A673 (cell line): ENCODE measurements at regions not wholly inside any gene's neighbourhood (a gene's known extent, or its start where the extent isn't known, plus 50 kb on each side); places are given as distances from the start of the nearest gene placed in this dataset.

Source experiments
- BruUV-seq: library from RNA; stranded (reverse); fragments of 400-500 nt; replicated peaks from 2 replicates; lab custom pipeline; 2021; lab: Mats Ljungman, UMichigan
- CTCF ChIA-PET: fragments of 300-600 bp; sonication (Branson Sonifier 250); formaldehyde crosslinking; loops from one replicate; lab custom pipeline; 2022; ENCODE audit warnings: antibody characterized with exemption; lab: Charles Lee
- POLR2A ChIA-PET: fragments of 300-600 bp; sonication (Branson Sonifier 250); formaldehyde crosslinking; loops from one replicate; lab custom pipeline; 2022; ENCODE audit warnings: antibody characterized with exemption; ENCODE audit not compliant: low non-redundant PET; lab: Charles Lee
- DNase-seq: peaks from one replicate; pipeline ENCODE4 v3.0.0-alpha.2; 2015; ENCODE audit warnings: low spot score
- H3K27ac ChIP-seq: fragments of 200-600 bp; sonication (generic); 2 replicates; pipeline ENCODE4 v1.5.1; 2016; ENCODE audit warnings: mixed run types, low read depth, mild to moderate bottlenecking, mixed read lengths, antibody characterized with exemption, low read length; ENCODE audit not compliant: poor library complexity, severe bottlenecking
- H3K27me3 ChIP-seq: fragments of 200-600 bp; sonication (generic); replicated peaks from 2 replicates; pipeline ENCODE4 v1.6.1; 2017; ENCODE audit warnings: mixed run types, low read depth, mild to moderate bottlenecking, mixed read lengths, antibody characterized with exemption, low read length; ENCODE audit not compliant: insufficient read depth, poor library complexity
- H3K36me3 ChIP-seq: fragments of 200-600 bp; sonication (generic); 2 replicates; pipeline ENCODE4 v1.6.1; 2016; ENCODE audit warnings: mixed run types, mild to moderate bottlenecking, mixed read lengths, antibody characterized with exemption, low read length; ENCODE audit not compliant: insufficient read depth, poor library complexity, severe bottlenecking
- H3K4me1 ChIP-seq: fragments of 200-600 bp; sonication (generic); 2 replicates; pipeline ENCODE4 v1.6.1; 2017; ENCODE audit warnings: mixed run types, mild to moderate bottlenecking, mixed read lengths, antibody characterized with exemption, low read length; ENCODE audit not compliant: insufficient read depth, poor library complexity, severe bottlenecking
- H3K4me3 ChIP-seq: fragments of 200-600 bp; sonication (generic); 2 replicates; pipeline ENCODE4 v1.5.1; 2016; ENCODE audit warnings: low read depth, mixed run types, mild to moderate bottlenecking, mixed read lengths, low read length; ENCODE audit not compliant: poor library complexity, severe bottlenecking
- H3K9me3 ChIP-seq: fragments of 200-600 bp; sonication (generic); 2 replicates; pipeline ENCODE4 v1.6.1; 2016; ENCODE audit warnings: mixed run types, low read depth, mild to moderate bottlenecking, mixed read lengths, antibody characterized with exemption, low read length; ENCODE audit not compliant: poor library complexity, severe bottlenecking
- EZH2 ChIP-seq: fragments of 200-600 bp; sonication (generic); IDR thresholded peaks from 2 replicates; pipeline ENCODE4 v1.6.1; 2017; ENCODE audit warnings: borderline replicate concordance, low read depth, mild to moderate bottlenecking, mixed read lengths, antibody characterized with exemption, low read length; ENCODE audit not compliant: poor library complexity, severe bottlenecking
- intact Hi-C: fragments of 100-400 bp; cut with micrococcal nuclease; formaldehyde crosslinking; loops from one replicate; pipeline ENCODE4 v1.10.0; 2022; ENCODE audit not compliant: unreplicated experiment
- TF ChIP-seq, protein P1 (sequence below): fragments of 300-800, 200-600 bp; sonication (generic); conservative IDR thresholded peaks from 2 replicates; pipeline ENCODE4 v1.5.1; 2017; ENCODE audit warnings: low read depth, mild to moderate bottlenecking, antibody characterized with exemption, low read length, moderate library complexity, mixed read lengths

DNA sequence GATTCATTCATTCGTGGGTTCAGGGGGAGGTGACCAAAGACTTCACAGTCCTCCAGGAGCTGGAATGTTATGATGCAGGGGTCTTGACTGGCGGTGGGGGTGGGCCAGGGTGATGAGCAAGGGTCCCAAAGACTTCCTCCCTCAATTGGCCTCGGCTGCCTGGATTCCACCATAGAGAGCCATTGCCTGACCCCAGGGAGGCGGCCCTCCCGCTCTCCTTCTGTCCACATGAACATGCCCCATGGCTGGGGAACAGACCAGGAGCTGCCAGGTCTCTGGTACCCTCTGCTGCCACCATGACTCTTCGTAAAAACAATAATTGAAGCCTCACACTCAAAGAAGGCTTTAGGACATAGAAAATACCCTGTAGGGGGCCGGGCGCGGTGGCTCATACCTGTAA is 102.5 kb upstream of the CASZ1 start:
- POLR2A ChIA-PET: no interaction called here
- Histone ChIP-seq H3K4me3 (no peak overlapping the region), H3K27ac (no peak overlapping the region), H3K36me3 (no peaks in the 10 kb centered on the region), H3K9me3 (no peaks in the 10 kb centered on the region), H3K4me1 (peaks cover 17% of the 10 kb centered on the region), H3K27me3 (no peaks in the 10 kb centered on the region)
- BruUV-seq: no TSS peak
- intact Hi-C loops: no loop called here
- DNase-seq: no peak
- CTCF ChIA-PET: no interaction called here
- TF ChIP-seq, protein P1, sequence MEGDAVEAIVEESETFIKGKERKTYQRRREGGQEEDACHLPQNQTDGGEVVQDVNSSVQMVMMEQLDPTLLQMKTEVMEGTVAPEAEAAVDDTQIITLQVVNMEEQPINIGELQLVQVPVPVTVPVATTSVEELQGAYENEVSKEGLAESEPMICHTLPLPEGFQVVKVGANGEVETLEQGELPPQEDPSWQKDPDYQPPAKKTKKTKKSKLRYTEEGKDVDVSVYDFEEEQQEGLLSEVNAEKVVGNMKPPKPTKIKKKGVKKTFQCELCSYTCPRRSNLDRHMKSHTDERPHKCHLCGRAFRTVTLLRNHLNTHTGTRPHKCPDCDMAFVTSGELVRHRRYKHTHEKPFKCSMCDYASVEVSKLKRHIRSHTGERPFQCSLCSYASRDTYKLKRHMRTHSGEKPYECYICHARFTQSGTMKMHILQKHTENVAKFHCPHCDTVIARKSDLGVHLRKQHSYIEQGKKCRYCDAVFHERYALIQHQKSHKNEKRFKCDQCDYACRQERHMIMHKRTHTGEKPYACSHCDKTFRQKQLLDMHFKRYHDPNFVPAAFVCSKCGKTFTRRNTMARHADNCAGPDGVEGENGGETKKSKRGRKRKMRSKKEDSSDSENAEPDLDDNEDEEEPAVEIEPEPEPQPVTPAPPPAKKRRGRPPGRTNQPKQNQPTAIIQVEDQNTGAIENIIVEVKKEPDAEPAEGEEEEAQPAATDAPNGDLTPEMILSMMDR: no peak
- no peak for TF ChIP-seq EZH2

DNA sequence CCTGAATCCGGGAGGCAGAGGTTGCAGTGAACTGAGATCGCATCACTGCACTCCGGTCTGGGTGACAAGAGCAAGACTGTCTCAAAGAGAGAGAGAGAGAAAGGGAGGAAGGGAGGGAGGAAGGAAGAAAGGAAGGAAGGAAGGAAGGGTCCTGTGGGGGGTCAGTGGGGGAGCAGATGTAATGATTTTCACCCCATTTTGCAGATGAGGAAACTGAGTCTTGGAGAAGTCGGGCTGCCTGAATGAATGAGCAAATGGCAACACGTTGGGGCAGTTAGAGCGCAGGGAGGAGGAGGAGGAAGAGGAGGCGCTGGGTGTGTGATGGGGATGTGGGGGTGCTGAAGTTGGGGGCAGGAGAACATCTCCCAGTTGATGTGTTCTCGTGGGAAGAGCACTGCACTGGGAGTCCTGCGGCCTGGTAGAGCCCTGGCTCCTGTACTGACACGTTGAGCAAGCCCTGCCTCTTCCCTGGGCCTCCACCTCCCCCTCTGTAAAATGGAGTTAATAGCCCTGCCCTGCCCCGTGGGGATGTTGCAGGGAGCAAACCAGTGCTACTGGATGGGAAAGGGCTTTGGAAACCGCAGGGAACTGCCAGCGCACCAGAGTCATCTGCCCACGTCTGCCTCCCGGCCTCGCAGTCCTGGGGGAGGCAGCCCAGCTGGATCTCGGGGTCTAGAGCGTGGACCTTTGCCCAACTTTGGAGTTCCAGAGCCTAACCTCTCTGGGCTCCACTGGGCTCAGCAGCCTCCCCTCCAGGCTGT is 103.2 kb upstream of the CASZ1 start:
- intact Hi-C loops: no loop called here
- Histone ChIP-seq H3K36me3 (no peaks in the 10 kb centered on the region), H3K27ac (no peak overlapping the region), H3K4me1 (peaks cover 19% of the 10 kb centered on the region), H3K27me3 (no peaks in the 10 kb centered on the region), H3K4me3 (no peak overlapping the region), H3K9me3 (no peaks in the 10 kb centered on the region)
- ChIA-PET POLR2A (no interaction called here), CTCF (no interaction called here)
- no peak for TF ChIP-seq EZH2
- TF ChIP-seq, protein P1: no peak
- BruUV-seq: no TSS peak
- no peak for DNase-seq

DNA sequence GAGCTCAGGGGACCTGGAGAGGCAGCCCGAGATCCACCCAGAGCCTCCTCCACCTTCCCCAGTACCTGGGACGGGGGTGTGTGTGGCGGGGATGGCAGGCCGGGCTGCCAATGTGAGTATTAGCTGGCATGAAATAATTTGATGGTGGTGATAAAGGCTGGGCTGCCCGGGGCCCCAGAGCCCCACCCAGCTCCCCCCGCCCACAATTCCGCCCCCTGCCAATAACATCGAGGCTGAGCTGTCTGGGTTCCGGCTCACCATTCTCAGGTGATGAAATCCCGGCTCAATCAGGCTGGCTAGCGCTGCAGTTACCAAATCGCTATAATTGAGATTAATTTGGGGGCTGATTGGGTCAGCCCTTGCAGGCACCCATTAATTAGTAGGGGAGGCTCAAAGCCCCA is 103.8 kb upstream of the CASZ1 start:
- TF ChIP-seq EZH2: no peak
- TF ChIP-seq, protein P1: no peak
- H3K27ac ChIP-seq: no peak overlapping the region
- intact Hi-C loops: no loop called here
- DNase-seq: no peak
- no peaks in the 10 kb centered on the region for H3K9me3 ChIP-seq
- ChIA-PET POLR2A (no interaction called here), CTCF (no interaction called here)
- H3K4me3 ChIP-seq: no peak overlapping the region
- no peaks in the 10 kb centered on the region for H3K36me3 ChIP-seq
- no TSS peak for BruUV-seq
- H3K4me1 ChIP-seq: peaks cover 23% of the 10 kb centered on the region
- H3K27me3 ChIP-seq: no peaks in the 10 kb centered on the region
